Trophoblast cell (in vitro differentiated cells and primary cell): ENCODE measurements at regions not wholly inside any gene's neighbourhood (a gene's known extent, or its start where the extent isn't known, plus 50 kb on each side); places are given as distances from the start of the nearest gene placed in this dataset.
"Not testable (repeated sequence)": the region's sequence is repeated elsewhere in the genome, so short reads cannot be mapped to it uniquely, and the experiment has no call there.

Experiments
- DNase-seq, 2 donors: peaks; one replicate each; pipeline ENCODE4 v3.0.0-alpha.2; 2016
- H2AFZ ChIP-seq: 2 replicates; pipeline ENCODE4 v1.6.1; 2013; ENCODE audit warnings: low read length, moderate library complexity, mild to moderate bottlenecking; ENCODE audit not compliant: insufficient read depth, poor library complexity
- H2AK5ac ChIP-seq: 2 replicates; pipeline ENCODE4 v1.6.1; 2013; ENCODE audit warnings: mild to moderate bottlenecking, low read length
- H2BK120ac ChIP-seq: 2 replicates; pipeline ENCODE4 v1.6.1; 2013; ENCODE audit warnings: low read length, mild to moderate bottlenecking, moderate library complexity; ENCODE audit not compliant: insufficient read depth, poor library complexity
- H2BK12ac ChIP-seq: 2 replicates; pipeline ENCODE4 v1.6.1; 2013; ENCODE audit warnings: mild to moderate bottlenecking, low read length, moderate library complexity
- H2BK5ac ChIP-seq: 2 replicates; pipeline ENCODE4 v1.6.1; 2013; ENCODE audit warnings: low read length, low read depth, moderate library complexity, mild to moderate bottlenecking; ENCODE audit not compliant: poor library complexity
- H3K14ac ChIP-seq: 2 replicates; pipeline ENCODE4 v1.6.1; 2013; ENCODE audit warnings: mild to moderate bottlenecking, low read length
- H3K18ac ChIP-seq: 2 replicates; pipeline ENCODE4 v1.6.1; 2013; ENCODE audit warnings: mild to moderate bottlenecking, low read length
- H3K23ac ChIP-seq: 2 replicates; pipeline ENCODE4 v1.6.1; 2013; ENCODE audit warnings: low read length
- H3K27ac ChIP-seq: 2 replicates; pipeline ENCODE4 v1.5.1; 2013; ENCODE audit warnings: low read depth, mild to moderate bottlenecking, inconsistent platforms, low read length, moderate library complexity
- H3K27me3 ChIP-seq: 2 replicates; pipeline ENCODE4 v1.6.1; 2013; ENCODE audit warnings: inconsistent platforms, mild to moderate bottlenecking, low read length, moderate library complexity; ENCODE audit not compliant: insufficient read depth
- H3K36me3 ChIP-seq, 2 experiments: 1 replicate in 1 of 2; 2 replicates in 1 of 2; pipeline ENCODE4 v1.6.1; 2013; ENCODE audit warnings: low read length in 2 of 2, mild to moderate bottlenecking in 2 of 2, moderate library complexity in 1 of 2; ENCODE audit not compliant: insufficient read depth in 2 of 2, control insufficient read depth in 1 of 2
- H3K4ac ChIP-seq: 2 replicates; pipeline ENCODE4 v1.6.1; 2013; ENCODE audit warnings: low read depth, mild to moderate bottlenecking, low read length, moderate library complexity
- H3K4me1 ChIP-seq, 2 experiments: 1 replicate in 1 of 2; 2 replicates in 1 of 2; pipeline ENCODE4 v1.6.1; 2013; ENCODE audit warnings: low read length in 2 of 2, mild to moderate bottlenecking in 2 of 2, moderate library complexity in 1 of 2; ENCODE audit not compliant: insufficient read depth in 2 of 2, control insufficient read depth in 1 of 2
- H3K4me2 ChIP-seq: 2 replicates; pipeline ENCODE4 v1.6.1; 2013; ENCODE audit warnings: inconsistent platforms, mild to moderate bottlenecking, low read length, moderate library complexity
- H3K4me3 ChIP-seq: 2 replicates; pipeline ENCODE4 v1.5.1; 2013; ENCODE audit warnings: mild to moderate bottlenecking, low read depth, low read length, inconsistent platforms
- H3K79me1 ChIP-seq: one replicate; pipeline ENCODE4 v1.6.1; 2013; ENCODE audit warnings: low read length
- H3K79me2 ChIP-seq: 2 replicates; pipeline ENCODE4 v1.6.1; 2013; ENCODE audit warnings: low read length, mild to moderate bottlenecking; ENCODE audit not compliant: control insufficient read depth, insufficient read depth, poor library complexity
- H3K9ac ChIP-seq: 2 replicates; pipeline ENCODE4 v1.6.1; 2013; ENCODE audit warnings: mild to moderate bottlenecking, low read length
- H3K9me3 ChIP-seq: 2 replicates; pipeline ENCODE4 v1.6.1; 2013; ENCODE audit warnings: low read depth, mild to moderate bottlenecking, control low read depth, inconsistent platforms, low read length; ENCODE audit not compliant: insufficient read depth
- H4K12ac ChIP-seq: 2 replicates; pipeline ENCODE4 v1.6.1; 2013; ENCODE audit warnings: low read depth, mild to moderate bottlenecking, low read length, moderate library complexity
- H4K8ac ChIP-seq: 2 replicates; pipeline ENCODE4 v1.6.1; 2013; ENCODE audit warnings: low read depth, mild to moderate bottlenecking, low read length, moderate library complexity
- H4K91ac ChIP-seq: one replicate; pipeline ENCODE4 v1.6.1; 2013; ENCODE audit warnings: low read depth, mild to moderate bottlenecking, low read length, moderate library complexity
- WGBS: extraction: QIAGEN DNeasy Blood & Tissue Kit; methylation state at CpG from one replicate; pipeline ENCODE4 v1.1.7; 2013; ENCODE audit warnings: missing lambda C conversion rate; ENCODE audit not compliant: insufficient read length, insufficient coverage; ENCODE audit errors: extremely low coverage; 5-methylcytosine and 5-hydroxymethylcytosine counted together

GRCh38 chr12:94819011-94819410 is 168.7 kb upstream of the TMCC3 start:
- Histone ChIP-seq H3K36me3 (peaks cover 0 to 1% of the 10 kb centered on the region in 2 experiments), H3K4ac (no peak overlapping the region), H2AK5ac (no peak overlapping the region), H2AFZ (no peak overlapping the region), H3K27ac (no peak overlapping the region), H3K27me3 (no peaks in the 10 kb centered on the region), H3K4me2 (no peak overlapping the region), H3K9me3 (no peaks in the 10 kb centered on the region), H3K79me2 (no peaks in the 10 kb centered on the region), H3K23ac (no peak overlapping the region), H3K4me3 (no peak overlapping the region), H3K18ac (no peak overlapping the region), H4K12ac (no peak overlapping the region), H3K9ac (no peak overlapping the region), H2BK5ac (no peak overlapping the region), H4K91ac (no peak overlapping the region), H2BK12ac (no peak overlapping the region), H3K79me1 (peaks cover 2% of the 10 kb centered on the region), H4K8ac (no peak overlapping the region), H2BK120ac (no peak overlapping the region), H3K14ac (no peak overlapping the region), H3K4me1 (peaks cover 3 to 5% of the 10 kb centered on the region in 2 experiments)
- WGBS = no CpG with 5 or more reads among the region's 5 CpGs
- DNase-seq = no peak

GRCh38 chr12:94817695-94818075 is 167.3 kb upstream of the TMCC3 start:
- H3K4me1 ChIP-seq = peaks cover 3 to 5% of the 10 kb centered on the region in 2 experiments
- H3K9ac ChIP-seq = no peak overlapping the region
- H2AFZ ChIP-seq = no peak overlapping the region
- no peak overlapping the region for H4K8ac ChIP-seq
- H3K14ac ChIP-seq = no peak overlapping the region
- H3K36me3 ChIP-seq = peaks cover 0 to 1% of the 10 kb centered on the region in 2 experiments
- H3K4me3 ChIP-seq = no peak overlapping the region
- H3K9me3 ChIP-seq = no peaks in the 10 kb centered on the region
- H3K27ac ChIP-seq = no peak overlapping the region
- no peak for DNase-seq
- no peaks in the 10 kb centered on the region for H3K27me3 ChIP-seq
- H3K79me2 ChIP-seq = no peaks in the 10 kb centered on the region
- H2BK5ac ChIP-seq = no peak overlapping the region
- H4K12ac ChIP-seq = no peak overlapping the region
- no peak overlapping the region for H3K18ac ChIP-seq
- no peak overlapping the region for H2AK5ac ChIP-seq
- peaks cover 2% of the 10 kb centered on the region for H3K79me1 ChIP-seq
- no peak overlapping the region for H4K91ac ChIP-seq
- H3K4ac ChIP-seq = no peak overlapping the region
- H3K23ac ChIP-seq = no peak overlapping the region
- H3K4me2 ChIP-seq = no peak overlapping the region
- H2BK12ac ChIP-seq = no peak overlapping the region
- no CpG with 5 or more reads among the region's 1 CpG for WGBS
- H2BK120ac ChIP-seq = no peak overlapping the region

DNA sequence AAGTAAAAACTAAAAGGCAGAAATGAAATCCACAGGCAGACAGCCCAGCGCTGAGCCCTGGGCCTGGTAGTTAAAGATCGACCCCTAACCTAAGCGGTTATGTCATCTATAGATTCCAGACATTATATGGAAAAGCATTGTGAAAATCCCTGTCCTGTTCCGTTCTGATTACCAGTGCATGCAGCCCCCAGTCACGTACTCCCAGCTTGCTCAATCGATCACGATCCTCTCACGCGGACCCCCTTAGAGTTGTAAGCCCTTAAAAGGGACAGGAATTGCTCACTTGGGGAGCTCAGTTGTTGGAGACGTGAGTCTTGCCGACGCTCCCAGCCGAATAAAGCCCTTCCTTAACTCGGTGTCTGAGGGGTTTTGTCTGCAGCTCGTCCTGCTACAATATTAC is 166.8 kb upstream of the TMCC3 start:
- not testable (repeated sequence) for H3K4me2 ChIP-seq, H3K27ac ChIP-seq, H4K8ac ChIP-seq, H3K27me3 ChIP-seq, H3K4me3 ChIP-seq, DNase-seq, H4K91ac ChIP-seq, H2AK5ac ChIP-seq, H3K36me3 ChIP-seq, H3K14ac ChIP-seq, H2AFZ ChIP-seq, H2BK12ac ChIP-seq, H3K4me1 ChIP-seq, H3K9ac ChIP-seq, H3K18ac ChIP-seq, H3K79me1 ChIP-seq, H3K4ac ChIP-seq, H2BK120ac ChIP-seq, H3K79me2 ChIP-seq, H3K23ac ChIP-seq, H4K12ac ChIP-seq, H2BK5ac ChIP-seq, H3K9me3 ChIP-seq
- no CpG with 5 or more reads among the region's 15 CpGs for whole genome bisulfite sequencing

DNA sequence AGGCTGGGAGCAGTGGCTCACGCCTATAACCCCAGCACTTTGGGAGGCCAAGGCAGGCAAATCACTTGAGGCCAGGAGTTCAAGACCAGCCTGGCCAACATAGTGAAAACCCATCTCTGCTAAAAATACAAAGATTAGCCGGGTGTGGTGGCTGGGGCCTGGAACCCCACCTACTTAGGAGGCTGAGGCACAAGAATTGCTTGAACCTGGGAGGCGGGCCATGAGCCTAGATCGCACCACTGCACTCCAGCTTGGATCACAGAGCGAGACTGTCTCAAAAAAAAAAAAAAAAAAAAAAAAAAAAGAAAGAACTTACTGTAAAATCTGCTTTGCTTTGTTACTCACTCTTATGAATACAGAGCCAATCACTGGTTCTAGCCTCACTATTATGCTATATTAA is 166.4 kb upstream of the TMCC3 start:
- not testable (repeated sequence) for H3K4ac ChIP-seq
- WGBS = no CpG with 5 or more reads among the region's 5 CpGs

More for the DNA sequence above, 166.4 kb upstream of the TMCC3 start:
- not testable (repeated sequence) for H2AK5ac ChIP-seq, H3K23ac ChIP-seq, H3K9me3 ChIP-seq, H3K9ac ChIP-seq, H4K91ac ChIP-seq, H4K8ac ChIP-seq, H3K79me1 ChIP-seq, H3K79me2 ChIP-seq, H2BK12ac ChIP-seq, H3K18ac ChIP-seq, H4K12ac ChIP-seq, H3K4me2 ChIP-seq, H3K4me3 ChIP-seq, H3K27ac ChIP-seq, H2BK120ac ChIP-seq, H2AFZ ChIP-seq, H3K36me3 ChIP-seq, H3K27me3 ChIP-seq, H3K4me1 ChIP-seq, DNase-seq, H3K14ac ChIP-seq, H2BK5ac ChIP-seq
